ENCODE measurements at regions not wholly inside any gene's neighbourhood (a gene's known extent, or its start where the extent isn't known, plus 50 kb on each side); places are given as distances from the start of the nearest gene placed in this dataset.
"Not testable (repeated sequence)": the region's sequence is repeated elsewhere in the genome, so short reads cannot be mapped to it uniquely, and the experiment has no call there.

GRCh38 chr6:137656735-137657134, 162.5 kb upstream of the OLIG3 start:
- DNase-seq (ENCODE audit: low spot score): no peak

- DNase-seq (ENCODE audit: low spot score): no peak
Measured at GRCh38 chr6:137657351-137657911, 163.2 kb upstream of the OLIG3 start.

DNA sequence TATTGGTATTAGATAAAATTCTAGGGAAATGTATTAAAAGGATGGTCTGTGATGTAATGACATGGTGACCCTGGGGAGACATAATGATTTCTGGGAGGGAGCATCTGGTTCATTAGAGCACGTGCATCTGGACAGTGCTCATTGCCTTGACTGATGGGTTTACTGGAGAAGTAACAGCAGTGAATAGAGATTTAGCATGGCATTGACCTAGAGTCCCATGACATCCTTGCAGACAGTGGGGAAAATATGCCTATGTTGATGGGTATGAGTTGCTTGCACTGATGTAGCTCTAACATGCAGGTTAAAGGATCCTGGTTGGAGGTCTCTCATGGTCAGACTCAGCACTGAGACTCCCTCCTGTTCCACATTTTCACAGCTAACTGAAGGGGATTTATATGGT, 164.1 kb upstream of the OLIG3 start:
- no peak for DNase-seq (ENCODE audit: low spot score)

DNA sequence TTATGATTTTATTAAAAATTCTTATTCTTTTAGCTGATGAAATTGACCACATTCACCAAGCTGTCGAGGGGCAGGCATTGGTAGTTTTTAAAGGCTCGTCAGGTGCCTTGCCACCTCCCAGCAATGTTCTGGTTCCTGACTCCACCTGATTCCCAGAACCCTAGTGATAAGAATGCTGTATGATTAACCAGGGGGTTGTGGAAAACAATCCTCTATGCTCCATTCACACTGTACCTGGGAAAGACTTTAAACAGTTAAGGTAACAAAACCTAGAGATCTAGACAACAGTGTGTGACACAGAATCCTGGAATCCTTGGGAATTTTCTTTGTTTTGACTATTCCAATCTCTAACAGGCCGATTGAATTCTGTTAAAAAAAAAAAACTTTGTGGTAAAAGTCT, 165.7 kb upstream of the OLIG3 start:
- DNase-seq (ENCODE audit: low spot score): no peak

GRCh38 chr6:137660296-137660731, 166.1 kb upstream of the OLIG3 start:
- no peak for DNase-seq (ENCODE audit: low spot score)

DNA sequence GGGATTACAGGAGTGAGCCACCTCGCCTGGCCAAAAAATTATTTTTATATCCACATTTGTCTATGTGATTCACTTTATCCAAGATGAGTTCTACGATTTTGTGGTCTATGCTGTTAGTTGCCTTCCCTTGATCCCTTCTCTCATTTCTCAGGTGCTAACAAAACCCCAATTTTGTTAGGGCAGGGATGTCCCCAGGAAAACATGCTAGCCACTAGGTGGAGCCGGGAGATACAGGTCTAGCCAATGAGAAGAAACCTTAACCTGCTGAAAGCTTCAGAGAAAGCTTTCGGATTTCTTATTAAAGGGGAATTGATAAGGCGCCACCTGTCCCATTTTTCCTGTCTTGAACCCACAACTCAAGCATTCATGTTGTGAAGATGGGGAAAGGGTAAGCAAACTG, 167.4 kb upstream of the OLIG3 start:
- no peak for DNase-seq (ENCODE audit: low spot score)

- no peak for DNase-seq (ENCODE audit: low spot score)
Measured at GRCh38 chr6:137664183-137664582, 170.0 kb upstream of the OLIG3 start.

GRCh38 chr6:137665342-137665934, 171.2 kb upstream of the OLIG3 start:
- no peak for DNase-seq (ENCODE audit: low spot score)

DNA sequence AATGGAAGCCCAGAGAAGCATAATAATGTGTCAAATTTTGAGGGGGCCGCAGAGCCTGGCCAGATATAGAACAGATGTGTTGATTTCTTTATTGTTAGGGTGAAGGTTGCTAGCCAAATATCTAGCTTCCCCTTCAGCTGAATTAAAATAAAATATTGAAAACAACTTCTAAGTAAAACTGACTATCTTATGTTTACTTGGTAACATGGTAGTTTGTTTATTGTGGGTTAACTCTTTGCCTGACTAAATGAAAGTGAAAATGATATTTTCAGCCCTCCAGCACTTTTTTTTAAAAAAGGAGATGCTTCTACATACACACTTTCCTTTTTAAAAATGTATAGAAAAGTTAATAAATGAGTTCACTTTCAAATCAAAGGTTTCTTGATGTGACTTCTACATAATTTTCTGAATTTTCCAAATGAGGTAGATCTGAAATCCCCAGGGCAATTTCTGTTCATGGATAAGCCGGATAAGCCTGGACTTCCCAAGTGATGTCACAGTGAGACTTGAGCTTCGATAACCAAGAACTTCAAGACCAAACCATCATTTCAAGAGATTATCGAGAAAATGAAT, 172.1 kb upstream of the OLIG3 start:
- DNase-seq (ENCODE audit: low spot score): no peak

GRCh38 chr6:137673603-137674002, 179.4 kb upstream of the OLIG3 start:
- no peak for DNase-seq (ENCODE audit: low spot score)

GRCh38 chr6:137676888-137677287, 182.7 kb upstream of the OLIG3 start:
- no peak for DNase-seq (ENCODE audit: low spot score)

DNA sequence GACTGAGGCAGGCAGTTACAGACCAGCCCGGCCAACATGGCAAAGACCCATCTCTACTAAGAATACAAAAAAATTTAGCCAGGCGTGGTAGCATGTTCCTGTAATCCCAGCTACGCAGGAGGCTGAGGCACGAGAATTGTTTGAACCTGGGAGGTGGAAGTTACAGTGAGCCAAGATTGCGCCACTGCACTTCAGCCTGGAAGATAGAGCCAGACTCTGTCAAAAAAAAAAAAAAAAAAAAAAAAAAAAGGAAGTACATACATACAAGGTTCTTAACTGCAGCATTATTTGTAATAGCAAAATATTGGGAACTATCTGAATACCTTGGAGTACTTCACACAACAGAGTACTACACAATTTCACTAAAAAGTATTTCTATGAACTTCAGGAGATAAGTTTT, 183.5 kb upstream of the OLIG3 start:
- no peak for DNase-seq (ENCODE audit: low spot score)

- no peak for DNase-seq (ENCODE audit: low spot score)
Measured at GRCh38 chr6:137678451-137678850, 184.3 kb upstream of the OLIG3 start.

GRCh38 chr6:137680705-137681346, 186.2 kb upstream of the TNFAIP3 start:
- DNase-seq (ENCODE audit: low spot score): no peak

GRCh38 chr6:137681445-137682009, 185.5 kb upstream of the TNFAIP3 start:
- DNase-seq (ENCODE audit: low spot score): no peak

GRCh38 chr6:137682658-137683057, 184.4 kb upstream of the TNFAIP3 start:
- DNase-seq (ENCODE audit: low spot score): not testable (repeated sequence)

- DNase-seq (ENCODE audit: low spot score): no peak
Measured at GRCh38 chr6:137683916-137684315, 183.1 kb upstream of the TNFAIP3 start.

GRCh38 chr6:137685798-137686375, 181.2 kb upstream of the TNFAIP3 start:
- DNase-seq (ENCODE audit: low spot score): no peak

DNA sequence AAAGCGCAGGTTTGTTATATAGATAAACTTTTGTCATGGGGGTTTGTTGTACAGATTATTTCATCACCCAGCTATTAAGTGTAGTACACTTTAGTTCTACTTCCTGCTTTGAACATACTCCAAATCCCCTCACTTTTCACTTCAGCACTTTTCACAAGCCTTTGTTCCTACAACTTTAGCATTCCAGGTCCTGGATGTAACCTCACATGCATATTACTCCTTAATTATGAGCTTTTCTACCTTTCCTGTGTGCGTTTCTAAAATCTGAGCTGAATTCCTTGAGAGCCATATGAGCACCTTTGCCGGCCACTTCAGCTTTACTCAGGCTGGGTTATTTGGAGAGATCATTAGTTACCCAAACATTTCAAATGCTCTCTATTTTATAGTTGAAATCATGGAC, 179.2 kb upstream of the TNFAIP3 start:
- DNase-seq (ENCODE audit: low spot score): no peak

GRCh38 chr6:137688230-137688971, 178.7 kb upstream of the TNFAIP3 start:
- DNase-seq (ENCODE audit: low spot score): no peak

DNA sequence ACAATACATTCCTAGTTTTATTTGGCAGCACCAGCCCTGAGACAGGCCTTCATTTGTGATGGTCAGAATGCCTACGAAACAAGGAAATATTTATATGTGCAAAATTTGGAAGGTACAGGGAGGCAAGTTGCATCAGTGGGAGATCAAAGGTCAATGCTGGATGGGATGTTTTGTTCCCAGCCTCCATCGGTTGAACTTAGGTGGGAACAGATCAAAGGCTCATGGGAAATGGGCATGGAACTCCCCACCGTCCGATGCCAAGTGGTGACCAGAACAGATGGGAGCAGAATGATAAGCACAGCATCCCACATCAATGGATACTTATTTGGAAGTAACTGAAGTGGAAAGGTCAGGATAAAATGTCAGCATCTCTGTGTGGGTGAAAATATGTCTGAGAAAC, 177.7 kb upstream of the TNFAIP3 start:
- no peak for DNase-seq (ENCODE audit: low spot score)

GRCh38 chr6:137690034-137690433, 177.0 kb upstream of the TNFAIP3 start:
- DNase-seq (ENCODE audit: low spot score): no peak

All from hematopoietic multipotent progenitor cell treated with erythropoietin and hydrocortisone succinate and interleukin-3 and kit ligand, for 17 days (in vitro differentiated cells).